Endothelial cell of umbilical vein (primary cell): ENCODE measurements at regions not wholly inside any gene's neighbourhood (a gene's known extent, or its start where the extent isn't known, plus 50 kb on each side); places are given as distances from the start of the nearest gene placed in this dataset.

ENCODE experiments used
- BruUV-seq: library from RNA; stranded (reverse); fragments of 400-500 nt; replicated peaks from 2 replicates; lab custom pipeline; 2021; lab: Mats Ljungman, UMichigan
- CTCF ChIA-PET: fragments of 300-600, 350-600 bp; sonication (Branson Sonifier 250); formaldehyde crosslinking; loops from one replicate; lab custom pipeline; 2021; ENCODE audit warnings: antibody characterized with exemption, inconsistent platforms; lab: Charles Lee
- POLR2A ChIA-PET: fragments of 300-600, 350-600 bp; sonication (Branson Sonifier 250); formaldehyde crosslinking; loops from one replicate; lab custom pipeline; 2021; ENCODE audit warnings: antibody characterized with exemption, inconsistent platforms; lab: Charles Lee
- DNase-seq: peaks from one replicate; pipeline ENCODE4 v3.0.0-alpha.2; 2011; ENCODE audit warnings: low read depth, low spot score
- FAIRE-seq: peaks from 2 replicates; lab custom pipeline; 2011; peaks lifted over from hg19 to GRCh38; lab: Jason Lieb, UNC
- H2AFZ ChIP-seq: 2 replicates; pipeline ENCODE4 v1.6.0; 2012; ENCODE audit warnings: low read depth, low read length, control low read depth, inconsistent platforms
- H3K27ac ChIP-seq: 2 replicates; pipeline ENCODE4 v1.5.1; 2011; ENCODE audit warnings: low read depth, mild to moderate bottlenecking, control low read depth, low read length, moderate library complexity; ENCODE audit not compliant: insufficient read depth
- H3K27me3 ChIP-seq, 2 experiments: 2 replicates each; pipeline versions ENCODE4 v1.6.0 to v1.6.1; 2011; ENCODE audit warnings: low read length in 2 of 2, mixed read lengths in 1 of 2; ENCODE audit not compliant: control insufficient read depth in 2 of 2, insufficient read depth in 2 of 2
- H3K36me3 ChIP-seq, 2 experiments: 2 replicates in 1 of 2; 3 replicates in 1 of 2; pipeline ENCODE4 v1.5.1; 2011; ENCODE audit warnings: low read length in 2 of 2, mild to moderate bottlenecking in 1 of 2, moderate library complexity in 1 of 2; ENCODE audit not compliant: control insufficient read depth in 2 of 2, insufficient read depth in 2 of 2; ENCODE audit errors: extremely low read depth in 1 of 2
- H3K4me1 ChIP-seq: 3 replicates; pipeline ENCODE4 v1.5.1; 2011; ENCODE audit warnings: mild to moderate bottlenecking, low read length; ENCODE audit not compliant: control insufficient read depth, insufficient read depth; ENCODE audit errors: extremely low read depth
- H3K4me2 ChIP-seq: 2 replicates; pipeline ENCODE4 v1.6.1; 2011; ENCODE audit warnings: low read length, control low read depth, mixed read lengths; ENCODE audit not compliant: insufficient read depth
- H3K4me3 ChIP-seq, 3 experiments: fragments of 200-600 bp in 1 of 3; sonication (generic), shearing (Covaris generic) in 1 of 3; replicated peaks in 1 of 3; 2 replicates each; pipeline ENCODE4 v1.5.1; 2011 to 2016; ENCODE audit warnings: control low read depth in 3 of 3, low read length in 3 of 3, mild to moderate bottlenecking in 2 of 3, inconsistent platforms in 1 of 3, low read depth in 1 of 3, moderate library complexity in 1 of 3; ENCODE audit not compliant: insufficient read depth in 1 of 3
- H3K79me2 ChIP-seq: 2 replicates; pipeline ENCODE4 v1.6.0; 2012; ENCODE audit warnings: low read length, inconsistent platforms; ENCODE audit not compliant: control insufficient read depth, insufficient read depth
- H3K9ac ChIP-seq: replicated peaks from 2 replicates; pipeline ENCODE3; 2011; ENCODE audit warnings: low read length, control low read depth; ENCODE audit not compliant: insufficient read depth; ENCODE audit errors: extremely low read depth
- H3K9me1 ChIP-seq: replicated peaks from 3 replicates; pipeline ENCODE4 v1.6.0; 2011; ENCODE audit warnings: mild to moderate bottlenecking, low read length; ENCODE audit not compliant: control insufficient read depth, insufficient read depth; ENCODE audit errors: extremely low read depth
- H3K9me3 ChIP-seq: replicated peaks from 2 replicates; pipeline ENCODE4 v1.5.1; 2012; ENCODE audit warnings: low read length, inconsistent platforms; ENCODE audit not compliant: control insufficient read depth, insufficient read depth
- H4K20me1 ChIP-seq: replicated peaks from 2 replicates; pipeline ENCODE3; 2011; ENCODE audit warnings: mild to moderate bottlenecking, low read length; ENCODE audit not compliant: control insufficient read depth, insufficient read depth; ENCODE audit errors: extremely low read depth
- EZH2 ChIP-seq: IDR thresholded peaks from 2 replicates; pipeline ENCODE4 v1.6.1; 2012; ENCODE audit warnings: borderline replicate concordance, low read depth, mild to moderate bottlenecking, moderate library complexity, low read length, inconsistent platforms; ENCODE audit not compliant: severe bottlenecking
- FOS ChIP-seq: IDR thresholded peaks from 2 replicates; pipeline ENCODE4 v1.6.1; 2011; ENCODE audit warnings: mild to moderate bottlenecking, low read length, moderate library complexity, borderline replicate concordance; ENCODE audit not compliant: insufficient read depth
- GATA2 ChIP-seq: IDR thresholded peaks from 2 replicates; pipeline ENCODE4 v1.7.0; 2011; ENCODE audit warnings: low read depth, mild to moderate bottlenecking, moderate library complexity, mixed read lengths, low read length; ENCODE audit not compliant: insufficient read length, insufficient read depth
- JUN ChIP-seq: IDR thresholded peaks from 2 replicates; pipeline ENCODE4 v1.6.1; 2011; ENCODE audit warnings: borderline replicate concordance, low read depth; ENCODE audit not compliant: insufficient read length, insufficient read depth
- MAX ChIP-seq: IDR thresholded peaks from 2 replicates; pipeline ENCODE4 v1.6.1; 2011; ENCODE audit not compliant: insufficient read depth, insufficient read length
- MYC ChIP-seq: IDR thresholded peaks from one replicate; pipeline ENCODE4 v1.6.1; 2011; ENCODE audit warnings: mild to moderate bottlenecking, low read depth, low read length
- POLR2A ChIP-seq: IDR thresholded peaks from 2 replicates; pipeline ENCODE4 v1.6.1; 2012; ENCODE audit warnings: low read depth, mild to moderate bottlenecking, control low read depth, low read length
- POLR2AphosphoS5 ChIP-seq: IDR thresholded peaks from 2 replicates; pipeline ENCODE4 v1.6.1; 2012; ENCODE audit warnings: low read depth, mild to moderate bottlenecking, control low read depth, low read length, moderate library complexity; ENCODE audit not compliant: insufficient read depth
- dilution Hi-C: fragments of 300-500 bp; cut with MboI; formaldehyde crosslinking; loops from one replicate; pipeline ENCODE4 v1.15.0; 2019; ENCODE audit warnings: low sequenced_read_pairs; ENCODE audit not compliant: extremely low pct_ligation_motif_present
- intact Hi-C: fragments of 100-400 bp; cut with micrococcal nuclease; formaldehyde crosslinking; loops from one replicate; pipeline ENCODE4 v1.10.0; 2022

- H3K9me1 ChIP-seq = no peaks in the 10 kb centered on the region
- TF ChIP-seq POLR2A (no peak), POLR2AphosphoS5 (no peak), FOS (no peak), MYC (no peak), JUN (no peak)
- H3K79me2 ChIP-seq = no peaks in the 10 kb centered on the region
- FAIRE-seq (no peak), DNase-seq (no peak)
- no peaks in the 10 kb centered on the region for H4K20me1 ChIP-seq
- CTCF ChIA-PET = no interaction called here
- H3K4me1 ChIP-seq = no peaks in the 10 kb centered on the region
- POLR2A ChIA-PET = no interaction called here
- no peaks in the 10 kb centered on the region for H3K9me3 ChIP-seq
- no peak overlapping the region for H3K4me2 ChIP-seq
- H3K27ac ChIP-seq = no peak overlapping the region
- H2AFZ ChIP-seq = no peak overlapping the region
- H3K36me3 ChIP-seq = no peaks in the 10 kb centered on the region
- no peak overlapping the region for H3K4me3 ChIP-seq
- H3K27me3 ChIP-seq = no peaks in the 10 kb centered on the region
- intact Hi-C loops (no loop called here), dilution Hi-C loops (no loop called here)
- no peak overlapping the region for H3K9ac ChIP-seq
- BruUV-seq = no TSS peak
These were observed 305.9 kb upstream of the HAND2 start for GRCh38 chr4:173835903-173836302.

- Histone ChIP-seq H3K4me1 (no peaks in the 10 kb centered on the region), H3K27me3 (no peaks in the 10 kb centered on the region), H3K9ac (no peak overlapping the region), H2AFZ (no peak overlapping the region), H3K27ac (no peak overlapping the region), H3K36me3 (no peaks in the 10 kb centered on the region), H3K9me3 (no peaks in the 10 kb centered on the region), H3K4me2 (no peak overlapping the region), H3K79me2 (no peaks in the 10 kb centered on the region), H3K9me1 (no peaks in the 10 kb centered on the region), H3K4me3 (no peak overlapping the region), H4K20me1 (no peaks in the 10 kb centered on the region)
- POLR2A ChIA-PET = no interaction called here
- DNase-seq (no peak), FAIRE-seq (no peak)
- intact Hi-C loops = no loop called here
- TF ChIP-seq EZH2 (no peak), GATA2 (no peak), POLR2AphosphoS5 (no peak), MAX (no peak)
- dilution Hi-C loops = no loop called here
- CTCF ChIA-PET = no interaction called here
- no TSS peak for BruUV-seq
These were observed 304.1 kb upstream of the HAND2 start for GRCh38 chr4:173834151-173834550.
